NCI-H510A (cell line): ENCODE measurements at regions not wholly inside any gene's neighbourhood (a gene's known extent, or its start where the extent isn't known, plus 50 kb on each side); places are given as distances from the start of the nearest gene placed in this dataset.
A peak's percentile ranks its signal among the peaks of the same experiment; 100 is the strongest.

ENCODE experiments used
- DNase-seq: peaks from one replicate; lab custom pipeline; 2025; lab: John Stamatoyannopoulos, UW

DNA sequence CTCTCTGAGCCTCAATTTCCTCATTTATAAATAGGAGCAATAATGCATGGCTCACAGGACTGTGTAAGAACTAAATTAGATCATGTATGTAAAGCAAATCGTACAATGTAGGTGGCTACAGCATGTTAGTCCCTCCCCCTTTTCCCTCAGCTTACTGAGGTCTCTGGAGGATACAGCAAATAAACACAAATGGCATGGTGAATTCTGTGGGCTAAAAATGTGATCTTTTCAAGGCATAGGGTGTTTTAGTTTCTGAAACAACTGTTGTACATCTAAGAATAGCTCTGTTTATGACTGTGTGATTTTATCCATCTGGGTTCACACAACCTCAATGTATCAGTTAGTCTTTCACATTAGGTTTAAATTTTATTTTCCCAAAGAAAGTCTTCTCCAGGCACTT is 121.2 kb upstream of the PLEKHG7 start:
- no peak for DNase-seq

GRCh38 chr12:92574911-92575570 is 127.7 kb upstream of the PLEKHG7 start:
- DNase-seq, result no peak

- DNase-seq, result no peak
Measured at GRCh38 chr12:92574051-92574783, 128.6 kb upstream of the PLEKHG7 start.

DNA sequence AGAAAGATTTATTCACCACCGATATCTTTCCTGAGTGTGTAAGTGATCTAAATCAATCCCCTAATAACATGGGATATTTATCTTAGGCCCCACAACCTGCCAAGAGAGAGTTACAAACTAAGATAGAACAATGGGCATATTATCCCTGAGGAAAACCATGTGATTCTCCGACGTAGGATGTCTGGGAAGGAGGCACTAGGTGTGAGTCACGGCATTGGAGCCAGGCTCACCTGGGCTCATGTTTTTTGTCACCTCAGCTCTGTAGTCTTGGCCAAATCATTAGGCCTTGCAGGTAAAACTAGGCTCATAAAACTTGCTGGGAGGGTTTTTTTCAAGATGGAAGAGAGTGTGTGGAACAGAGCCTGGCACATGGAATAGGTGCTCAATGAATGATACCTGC is 129.7 kb upstream of the PLEKHG7 start:
- DNase-seq, result no peak

- DNase-seq, result no peak
Measured at GRCh38 chr12:92571844-92572543, 130.8 kb upstream of the PLEKHG7 start.

GRCh38 chr12:92571169-92571568 is 131.6 kb upstream of the PLEKHG7 start:
- DNase-seq, result no peak

- DNase-seq, result peak; percentile 48
Measured at GRCh38 chr12:92570056-92570753, 132.6 kb upstream of the PLEKHG7 start.

GRCh38 chr12:92568691-92569090 is 134.1 kb upstream of the PLEKHG7 start:
- no peak for DNase-seq

DNA sequence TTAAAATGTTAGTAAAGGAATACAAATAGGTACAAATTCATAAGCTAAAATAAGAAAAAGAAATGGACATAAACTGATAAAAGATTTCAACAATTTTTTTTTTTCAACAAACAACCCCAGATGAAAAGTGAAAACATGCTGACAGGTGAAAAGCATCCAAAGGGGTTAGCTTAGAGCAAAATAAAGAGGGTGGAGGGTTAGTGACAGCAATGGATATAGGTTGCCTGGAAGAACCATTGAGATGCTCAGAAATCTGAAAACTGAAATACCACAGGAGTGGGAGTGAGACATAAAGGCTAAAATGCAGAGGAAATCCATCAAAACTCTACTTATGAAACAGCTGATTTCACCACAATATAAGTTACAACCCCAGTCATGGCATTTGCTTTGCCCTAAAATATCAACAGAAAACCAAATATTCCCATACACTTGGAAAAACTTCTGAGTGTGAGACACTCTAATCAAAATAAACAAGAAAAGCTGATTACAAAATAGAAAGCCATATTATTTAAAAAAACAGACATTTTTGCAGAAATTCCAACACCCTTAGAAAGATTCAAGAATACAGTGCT is 136.3 kb upstream of the PLEKHG7 start:
- DNase-seq, result no peak

DNA sequence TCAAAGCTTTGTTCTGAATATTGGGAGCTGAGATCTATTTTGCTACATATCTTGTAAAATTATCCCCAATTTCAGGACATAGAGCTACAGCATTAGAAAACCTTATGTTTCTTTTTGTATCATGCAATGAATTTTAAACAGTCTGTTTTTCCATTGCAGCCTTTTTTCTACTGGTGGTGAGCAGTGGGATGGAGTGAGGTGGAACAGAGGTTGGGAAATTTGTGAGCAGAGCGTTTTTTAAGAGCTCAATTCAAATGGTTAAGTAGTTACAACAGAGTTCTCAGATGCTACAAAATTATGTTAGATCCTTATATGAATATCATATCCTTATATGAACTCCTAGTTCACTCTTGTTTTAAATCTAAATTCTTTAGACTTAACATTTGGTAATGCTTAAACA is 139.0 kb upstream of the PLEKHG7 start:
- no peak for DNase-seq

GRCh38 chr12:92562063-92562734 is 140.6 kb upstream of the PLEKHG7 start:
- no peak for DNase-seq

GRCh38 chr12:92561543-92561899 is 141.3 kb upstream of the PLEKHG7 start:
- no peak for DNase-seq

GRCh38 chr12:92560713-92561542 is 141.9 kb upstream of the PLEKHG7 start:
- DNase-seq, result no peak

DNA sequence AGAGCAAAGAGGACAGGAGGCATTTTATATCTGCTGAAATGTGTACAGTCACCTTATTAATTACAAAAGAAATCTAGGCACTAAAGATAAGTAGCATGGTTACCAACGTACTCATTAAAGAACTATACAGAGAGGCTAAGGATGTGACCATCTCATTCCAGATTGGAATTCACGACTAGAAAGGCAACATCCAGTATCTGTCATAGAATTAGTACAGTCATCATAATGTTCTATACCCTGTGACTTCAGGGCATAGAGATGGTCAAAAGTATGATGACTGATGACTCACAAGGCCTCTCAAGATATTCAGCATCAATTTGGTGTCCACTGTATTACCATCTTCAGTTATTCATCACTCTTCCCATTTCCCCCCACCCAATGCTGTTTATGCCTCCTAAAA is 144.0 kb upstream of the PLEKHG7 start:
- no peak for DNase-seq

GRCh38 chr12:92558215-92558773 is 144.5 kb upstream of the PLEKHG7 start:
- no peak for DNase-seq

- no peak for DNase-seq
Measured at GRCh38 chr12:92557422-92557724, 145.4 kb upstream of the PLEKHG7 start.

GRCh38 chr12:92556637-92557421 is 146.0 kb upstream of the PLEKHG7 start:
- no peak for DNase-seq

DNA sequence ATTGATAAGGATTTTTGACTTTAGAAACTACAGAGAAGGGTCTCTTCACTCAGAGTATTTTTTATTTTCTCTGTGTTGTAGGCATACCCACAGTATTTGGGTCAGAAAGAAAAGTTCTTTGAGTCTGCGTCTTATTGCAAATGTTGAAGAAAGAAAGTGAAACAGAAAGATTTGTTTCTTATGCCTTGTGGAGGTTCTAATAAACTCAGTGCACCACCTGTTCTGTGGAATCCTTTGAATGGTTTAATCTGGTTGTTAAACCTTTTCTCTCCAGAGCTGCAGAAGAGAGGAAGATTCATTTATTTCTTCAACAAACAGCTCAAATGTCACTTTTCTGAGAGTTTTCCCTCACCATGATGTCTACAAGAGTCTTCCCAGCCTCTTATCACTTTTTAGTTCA is 146.6 kb upstream of the PLEKHG7 start:
- DNase-seq, result no peak

DNA sequence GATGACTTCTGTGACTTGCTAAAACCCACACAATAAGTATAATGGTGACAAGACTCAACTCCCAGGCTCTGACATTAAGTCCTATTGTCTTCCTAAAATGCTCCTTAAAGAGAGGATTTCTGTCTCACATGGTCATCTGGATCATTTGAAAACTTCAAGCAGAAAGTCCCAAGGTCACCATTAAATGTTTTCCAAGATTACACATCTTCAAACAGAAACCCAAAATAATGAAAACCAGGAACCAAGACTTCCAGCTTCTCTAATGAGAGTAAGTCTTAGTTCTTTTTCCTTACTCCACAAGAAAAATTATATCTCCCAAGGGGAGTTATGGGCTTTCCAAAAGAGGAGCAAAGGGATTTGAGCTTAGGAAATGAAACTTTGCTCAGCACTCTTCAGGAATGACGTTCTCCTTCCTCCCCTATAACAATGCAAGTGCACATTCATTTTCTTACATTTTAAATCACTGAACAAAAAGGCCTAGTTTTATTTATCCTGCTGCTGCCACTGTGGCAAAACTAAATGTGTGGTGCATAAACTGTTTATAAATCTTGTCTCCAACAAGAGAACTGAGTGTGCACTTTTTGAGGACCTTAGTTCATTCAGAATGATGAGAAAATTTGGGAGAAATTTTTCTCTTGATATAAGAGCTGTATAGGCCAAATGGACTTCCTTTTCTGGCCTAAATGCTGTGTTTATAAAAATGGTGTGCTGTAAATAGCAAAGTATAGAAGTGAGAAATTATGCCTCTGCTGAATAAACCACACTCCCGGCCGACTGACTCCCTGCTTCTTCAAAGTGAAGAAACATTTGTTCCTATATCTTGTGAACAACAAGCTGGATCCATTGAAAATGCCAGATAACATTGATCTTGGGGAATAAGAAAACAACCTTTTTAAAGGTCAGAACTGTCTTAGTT is 148.4 kb upstream of the PLEKHG7 start:
- DNase-seq, result no peak
